ENCODE measurements at regions not wholly inside any gene's neighbourhood (a gene's known extent, or its start where the extent isn't known, plus 50 kb on each side); places are given as distances from the start of the nearest gene placed in this dataset.

- TF ChIP-seq CTCF (IDR thresholded peaks at IDR 0.05; ENCODE audit: control insufficient read depth, extremely low read depth, insufficient read depth): no peak
- DNase-seq (ENCODE audit: low read depth): no peak
- no peak overlapping the region for H3K4me3 ChIP-seq (ENCODE audit: low read depth, low read length)
These were observed 58.7 kb upstream of the CHST1 start for GRCh38 chr11:45724153-45724552.

GRCh38 chr11:45723397-45723796 lies 58.0 kb upstream of the CHST1 start:
- DNase-seq (ENCODE audit: low read depth): no peak
- no peak overlapping the region for H3K4me3 ChIP-seq (ENCODE audit: low read depth, low read length)
- no peak for TF ChIP-seq CTCF (IDR thresholded peaks at IDR 0.05; ENCODE audit: control insufficient read depth, extremely low read depth, insufficient read depth)

- H3K4me3 ChIP-seq (ENCODE audit: low read depth, low read length): no peak overlapping the region
- peak; percentile 4 for DNase-seq (ENCODE audit: low read depth)
- TF ChIP-seq CTCF (IDR thresholded peaks at IDR 0.05; ENCODE audit: control insufficient read depth, extremely low read depth, insufficient read depth): no peak
These were observed 56.7 kb upstream of the CHST1 start for GRCh38 chr11:45722144-45722543.

GRCh38 chr11:45717526-45717925 lies 52.1 kb upstream of the CHST1 start:
- TF ChIP-seq CTCF (IDR thresholded peaks at IDR 0.05; ENCODE audit: control insufficient read depth, extremely low read depth, insufficient read depth): no peak
- no peak overlapping the region for H3K4me3 ChIP-seq (ENCODE audit: low read depth, low read length)
- DNase-seq (ENCODE audit: low read depth): no peak

GRCh38 chr11:45715418-45715817 lies 50.0 kb upstream of the CHST1 start:
- no peak overlapping the region for H3K4me3 ChIP-seq (ENCODE audit: low read depth, low read length)
- DNase-seq (ENCODE audit: low read depth): no peak
- TF ChIP-seq CTCF (IDR thresholded peaks at IDR 0.05; ENCODE audit: control insufficient read depth, extremely low read depth, insufficient read depth): no peak

Measured in LNCaP clone FGC (cell line).